B cell (primary cell): ENCODE measurements at regions not wholly inside any gene's neighbourhood (a gene's known extent, or its start where the extent isn't known, plus 50 kb on each side); places are given as distances from the start of the nearest gene placed in this dataset.

Experiments
- CTCF ChIP-seq: fragments of 200-600 bp; IDR thresholded peaks from one replicate; pipeline ENCODE4 v1.8.0; 2022; ENCODE audit warnings: antibody characterized with exemption, mild to moderate bottlenecking
- EZH2 ChIP-seq: IDR thresholded peaks from 2 replicates; pipeline ENCODE4 v1.6.1; 2012; ENCODE audit warnings: borderline replicate concordance, low read depth, mild to moderate bottlenecking, moderate library complexity, low read length; ENCODE audit not compliant: insufficient read depth, poor library complexity, severe bottlenecking

DNA sequence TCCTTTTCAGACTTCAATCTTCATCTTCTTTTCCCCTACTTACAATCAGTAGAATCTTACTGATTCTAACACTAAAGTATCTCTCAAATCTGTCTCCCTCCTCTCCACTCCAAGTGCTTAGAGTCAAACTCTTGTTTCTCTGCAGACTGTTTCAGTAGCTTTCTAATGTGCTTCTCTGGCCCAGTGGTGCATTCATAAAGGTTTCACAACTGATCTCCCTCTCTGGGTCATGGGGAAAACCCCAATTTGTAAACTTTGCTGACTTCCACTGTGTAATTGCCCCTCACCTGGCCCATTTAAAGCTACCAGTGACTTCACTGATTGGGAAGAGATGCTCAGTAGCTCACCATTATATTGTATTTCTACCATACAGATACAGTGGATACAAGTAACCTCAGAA lies 183.6 kb downstream of the FAXC start:
- no peak for TF ChIP-seq CTCF
- TF ChIP-seq EZH2 = no peak
